ENCODE measurements at regions not wholly inside any gene's neighbourhood (a gene's known extent, or its start where the extent isn't known, plus 50 kb on each side); places are given as distances from the start of the nearest gene placed in this dataset.

DNA sequence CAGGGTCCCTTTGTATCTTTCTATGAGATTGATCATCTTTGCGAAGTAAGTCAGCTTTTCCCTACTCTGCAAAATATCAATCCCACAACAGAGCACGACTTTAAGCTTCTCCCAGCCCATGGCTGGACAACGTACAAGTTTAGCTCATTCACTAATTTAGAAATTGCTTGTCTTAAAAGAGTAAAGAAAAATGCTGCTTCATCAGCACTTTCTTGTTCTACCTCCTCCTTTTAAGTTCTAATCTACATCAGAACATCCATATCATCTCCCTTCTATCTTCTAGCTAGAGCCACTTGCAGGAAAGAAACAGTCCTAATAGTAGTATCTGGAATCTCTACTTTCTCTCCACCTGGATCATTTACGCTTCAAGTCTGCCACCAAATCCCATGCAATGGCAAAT, 441.2 kb upstream of the ESRRG start:
- no peaks in the 10 kb centered on the region for H3K27me3 ChIP-seq (ENCODE audit: control insufficient read depth, insufficient read depth, low read length)
- no peaks in the 10 kb centered on the region for H3K9me3 ChIP-seq (replicated peaks; ENCODE audit: low read length)
- H3K4me2 ChIP-seq (ENCODE audit: low read length) = no peak overlapping the region
- H3K36me3 ChIP-seq (ENCODE audit: insufficient read depth, low read length) = no peaks in the 10 kb centered on the region
- no peak overlapping the region for H3K4me3 ChIP-seq (ENCODE audit: low read length)
- no peak overlapping the region for H3K9ac ChIP-seq (ENCODE audit: low read depth, low read length)
- no peaks in the 10 kb centered on the region for H3K4me1 ChIP-seq (ENCODE audit: control insufficient read depth, insufficient read depth, low read length)

GRCh38 chr1:217153361-217153760, 430.1 kb upstream of the ESRRG start:
- no peak overlapping the region for H3K9ac ChIP-seq (ENCODE audit: low read depth, low read length)
- no peaks in the 10 kb centered on the region for H3K36me3 ChIP-seq (ENCODE audit: insufficient read depth, low read length)
- no peak overlapping the region for H3K4me3 ChIP-seq (ENCODE audit: low read length)
- peaks cover 24% of the 10 kb centered on the region for H3K4me1 ChIP-seq (ENCODE audit: control insufficient read depth, insufficient read depth, low read length)
- no peaks in the 10 kb centered on the region for H3K27me3 ChIP-seq (ENCODE audit: control insufficient read depth, insufficient read depth, low read length)
- H3K9me3 ChIP-seq (replicated peaks; ENCODE audit: low read length) = no peaks in the 10 kb centered on the region
- H3K4me2 ChIP-seq (ENCODE audit: low read length) = peak overlapping the region; percentile 45

DNA sequence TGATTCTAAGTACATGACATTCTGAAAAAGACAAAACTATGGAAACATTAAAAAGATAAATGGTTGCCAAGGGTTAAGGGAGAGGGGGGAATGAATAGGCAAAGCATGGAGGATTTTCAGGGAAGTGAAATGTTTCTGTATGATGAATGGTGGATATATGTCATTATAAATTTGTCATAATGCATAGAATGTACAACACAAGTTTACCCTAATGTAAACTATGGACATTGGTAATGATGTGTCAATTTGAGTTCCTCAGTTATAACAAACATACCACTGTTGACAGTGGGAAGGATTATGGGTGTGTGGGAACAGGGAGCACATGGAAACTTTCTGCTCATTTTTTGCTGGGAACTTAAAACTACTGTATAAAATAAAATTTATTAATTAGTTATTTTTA, 427.1 kb upstream of the ESRRG start:
- H3K4me1 ChIP-seq (ENCODE audit: control insufficient read depth, insufficient read depth, low read length) = peaks cover 24% of the 10 kb centered on the region
- no peak overlapping the region for H3K4me3 ChIP-seq (ENCODE audit: low read length)
- H3K9me3 ChIP-seq (replicated peaks; ENCODE audit: low read length) = no peaks in the 10 kb centered on the region
- no peak overlapping the region for H3K4me2 ChIP-seq (ENCODE audit: low read length)
- H3K27me3 ChIP-seq (ENCODE audit: control insufficient read depth, insufficient read depth, low read length) = no peaks in the 10 kb centered on the region
- H3K36me3 ChIP-seq (ENCODE audit: insufficient read depth, low read length) = no peaks in the 10 kb centered on the region
- H3K9ac ChIP-seq (ENCODE audit: low read depth, low read length) = no peak overlapping the region

GRCh38 chr1:217149791-217150190, 426.6 kb upstream of the ESRRG start:
- Histone ChIP-seq H3K4me3 (ENCODE audit: low read length) (no peak overlapping the region), H3K4me1 (ENCODE audit: control insufficient read depth, insufficient read depth, low read length) (peaks cover 24% of the 10 kb centered on the region), H3K9ac (ENCODE audit: low read depth, low read length) (no peak overlapping the region), H3K27me3 (ENCODE audit: control insufficient read depth, insufficient read depth, low read length) (no peaks in the 10 kb centered on the region), H3K4me2 (ENCODE audit: low read length) (no peak overlapping the region), H3K36me3 (ENCODE audit: insufficient read depth, low read length) (no peaks in the 10 kb centered on the region), H3K9me3 (replicated peaks; ENCODE audit: low read length) (no peaks in the 10 kb centered on the region)

GRCh38 chr1:217141711-217142110, 418.5 kb upstream of the ESRRG start:
- Histone ChIP-seq H3K4me1 (ENCODE audit: control insufficient read depth, insufficient read depth, low read length) (no peaks in the 10 kb centered on the region), H3K9ac (ENCODE audit: low read depth, low read length) (no peak overlapping the region), H3K9me3 (replicated peaks; ENCODE audit: low read length) (no peaks in the 10 kb centered on the region), H3K27me3 (ENCODE audit: control insufficient read depth, insufficient read depth, low read length) (no peaks in the 10 kb centered on the region), H3K4me2 (ENCODE audit: low read length) (no peak overlapping the region), H3K4me3 (ENCODE audit: low read length) (no peak overlapping the region), H3K36me3 (ENCODE audit: insufficient read depth, low read length) (no peaks in the 10 kb centered on the region)

- Histone ChIP-seq H3K27me3 (ENCODE audit: control insufficient read depth, insufficient read depth, low read length) (no peaks in the 10 kb centered on the region), H3K4me3 (ENCODE audit: low read length) (no peak overlapping the region), H3K4me1 (ENCODE audit: control insufficient read depth, insufficient read depth, low read length) (peaks cover 6% of the 10 kb centered on the region), H3K9ac (ENCODE audit: low read depth, low read length) (no peak overlapping the region), H3K4me2 (ENCODE audit: low read length) (peak overlapping the region; percentile 68), H3K36me3 (ENCODE audit: insufficient read depth, low read length) (no peaks in the 10 kb centered on the region), H3K9me3 (replicated peaks; ENCODE audit: low read length) (no peaks in the 10 kb centered on the region)
Measured at GRCh38 chr1:217140041-217140901, 417.0 kb upstream of the ESRRG start.

DNA sequence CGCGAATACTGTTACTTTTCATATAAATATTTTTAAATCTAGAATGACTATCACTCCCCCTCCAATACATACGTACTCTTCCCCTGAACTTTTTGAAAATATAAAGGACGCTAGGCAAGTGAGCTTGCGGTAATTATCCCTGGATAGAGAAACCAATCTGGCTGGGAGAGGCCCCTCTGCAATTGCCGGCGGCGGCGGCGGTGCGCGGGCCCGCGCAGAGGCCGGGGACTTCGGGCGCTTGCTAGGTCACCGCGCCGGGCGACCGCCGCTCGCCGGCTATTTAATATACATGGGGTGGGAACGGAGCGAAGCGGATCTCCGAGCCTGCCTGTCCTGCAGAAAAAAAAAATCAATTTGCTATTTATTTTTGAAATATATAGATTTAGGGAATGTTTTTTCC, 416.3 kb upstream of the ESRRG start:
- no peak overlapping the region for H3K9ac ChIP-seq (ENCODE audit: low read depth, low read length)
- H3K27me3 ChIP-seq (ENCODE audit: control insufficient read depth, insufficient read depth, low read length) = no peaks in the 10 kb centered on the region
- H3K4me1 ChIP-seq (ENCODE audit: control insufficient read depth, insufficient read depth, low read length) = peaks cover 10% of the 10 kb centered on the region
- no peaks in the 10 kb centered on the region for H3K36me3 ChIP-seq (ENCODE audit: insufficient read depth, low read length)
- peak overlapping the region; percentile 68 for H3K4me2 ChIP-seq (ENCODE audit: low read length)
- H3K9me3 ChIP-seq (replicated peaks; ENCODE audit: low read length) = no peaks in the 10 kb centered on the region
- no peak overlapping the region for H3K4me3 ChIP-seq (ENCODE audit: low read length)

- Histone ChIP-seq H3K36me3 (ENCODE audit: insufficient read depth, low read length) (no peaks in the 10 kb centered on the region), H3K9ac (ENCODE audit: low read depth, low read length) (no peak overlapping the region), H3K27me3 (ENCODE audit: control insufficient read depth, insufficient read depth, low read length) (no peaks in the 10 kb centered on the region), H3K9me3 (replicated peaks; ENCODE audit: low read length) (no peaks in the 10 kb centered on the region), H3K4me1 (ENCODE audit: control insufficient read depth, insufficient read depth, low read length) (peaks cover 15% of the 10 kb centered on the region), H3K4me2 (ENCODE audit: low read length) (peak overlapping the region; percentile 68), H3K4me3 (ENCODE audit: low read length) (no peak overlapping the region)
Measured at GRCh38 chr1:217138799-217139466, 415.7 kb upstream of the ESRRG start.

DNA sequence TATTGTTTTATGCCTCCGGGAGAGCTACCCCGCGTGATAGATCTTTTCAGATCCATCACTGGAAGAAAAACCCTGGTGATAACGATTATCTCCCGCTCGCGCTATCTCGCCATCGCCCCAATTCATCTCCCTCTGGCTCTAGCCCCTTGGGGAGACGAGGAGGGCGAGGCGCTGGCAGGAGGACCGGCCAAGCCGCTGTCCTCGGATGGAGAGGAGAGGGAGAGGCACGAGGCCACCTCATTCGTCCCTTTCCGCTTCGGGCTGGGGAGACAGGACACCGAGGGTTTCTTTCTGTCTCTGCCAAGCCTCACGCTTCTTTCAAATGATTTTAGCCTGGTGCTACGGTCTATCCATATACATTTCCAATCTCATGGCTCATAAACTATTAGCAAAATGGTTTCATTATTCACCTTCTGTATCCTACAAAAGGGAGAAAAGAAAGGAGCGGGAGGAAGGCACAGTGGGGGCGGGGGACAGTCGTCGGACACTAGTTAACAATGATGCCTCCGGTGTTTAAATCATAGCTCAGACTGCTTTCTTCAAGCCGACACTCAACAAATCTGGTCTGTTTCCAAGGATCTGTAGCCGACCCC, 415.0 kb upstream of the ESRRG start:
- H3K4me3 ChIP-seq (ENCODE audit: low read length) = no peak overlapping the region
- H3K4me2 ChIP-seq (ENCODE audit: low read length) = no peak overlapping the region
- no peak overlapping the region for H3K9ac ChIP-seq (ENCODE audit: low read depth, low read length)
- no peaks in the 10 kb centered on the region for H3K27me3 ChIP-seq (ENCODE audit: control insufficient read depth, insufficient read depth, low read length)
- no peaks in the 10 kb centered on the region for H3K36me3 ChIP-seq (ENCODE audit: insufficient read depth, low read length)
- H3K4me1 ChIP-seq (ENCODE audit: control insufficient read depth, insufficient read depth, low read length) = peaks cover 15% of the 10 kb centered on the region
- H3K9me3 ChIP-seq (replicated peaks; ENCODE audit: low read length) = no peaks in the 10 kb centered on the region

DNA sequence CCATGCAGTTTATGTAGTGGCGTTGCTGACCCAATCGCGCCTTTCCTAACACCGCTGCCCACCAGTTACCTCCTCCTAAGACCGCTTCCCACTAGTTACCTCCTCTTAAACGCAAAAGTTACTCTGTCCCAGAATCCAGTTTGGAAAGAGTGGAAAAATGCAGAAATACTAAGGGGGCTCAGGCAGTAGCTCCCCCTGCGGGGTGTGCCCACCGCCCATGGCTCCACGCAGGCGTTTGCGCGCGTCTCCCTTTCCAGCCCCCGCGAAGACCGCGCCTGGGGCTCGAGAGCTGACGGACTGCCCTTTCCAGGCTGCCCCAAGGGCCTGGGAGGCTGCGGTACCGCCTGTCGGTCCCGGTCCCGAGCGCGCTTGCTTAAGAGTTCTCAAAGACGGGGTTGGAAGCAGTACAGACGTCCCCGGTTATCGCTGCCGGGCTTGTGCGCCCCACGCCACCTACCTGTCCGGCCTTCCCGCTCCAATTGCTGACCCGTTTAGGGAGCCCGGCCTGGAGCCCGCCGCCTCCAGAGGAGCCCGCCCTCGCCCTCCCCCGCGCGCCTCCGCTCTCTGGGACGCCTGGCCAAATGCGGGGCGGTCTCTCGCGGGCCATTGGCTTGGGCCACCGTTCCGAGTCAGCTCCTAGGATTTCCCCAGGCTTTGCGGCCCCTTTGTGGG, 414.1 kb upstream of the ESRRG start:
- Histone ChIP-seq H3K4me3 (ENCODE audit: low read length) (no peak overlapping the region), H3K9me3 (replicated peaks; ENCODE audit: low read length) (no peaks in the 10 kb centered on the region), H3K4me2 (ENCODE audit: low read length) (no peak overlapping the region), H3K27me3 (ENCODE audit: control insufficient read depth, insufficient read depth, low read length) (no peaks in the 10 kb centered on the region), H3K4me1 (ENCODE audit: control insufficient read depth, insufficient read depth, low read length) (peaks cover 15% of the 10 kb centered on the region), H3K9ac (ENCODE audit: low read depth, low read length) (no peak overlapping the region), H3K36me3 (ENCODE audit: insufficient read depth, low read length) (no peaks in the 10 kb centered on the region)

DNA sequence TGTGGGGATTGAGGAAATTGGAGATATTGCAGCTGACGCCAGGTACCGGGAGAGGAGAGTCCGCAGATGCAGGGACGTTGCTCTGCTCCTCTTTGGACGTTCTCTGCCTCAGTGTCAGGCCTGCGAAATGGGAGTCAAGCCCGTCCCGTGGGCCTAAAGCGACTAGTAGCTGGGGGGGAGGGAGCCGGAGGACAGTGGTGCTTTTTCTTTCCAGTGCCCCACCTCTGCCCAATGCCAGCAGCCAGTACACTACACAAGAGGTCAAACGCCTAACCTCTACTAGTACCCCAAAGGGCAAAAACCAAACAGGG, 413.6 kb upstream of the ESRRG start:
- H3K9ac ChIP-seq (ENCODE audit: low read depth, low read length) = no peak overlapping the region
- no peak overlapping the region for H3K4me3 ChIP-seq (ENCODE audit: low read length)
- H3K9me3 ChIP-seq (replicated peaks; ENCODE audit: low read length) = no peaks in the 10 kb centered on the region
- peaks cover 15% of the 10 kb centered on the region for H3K4me1 ChIP-seq (ENCODE audit: control insufficient read depth, insufficient read depth, low read length)
- no peak overlapping the region for H3K4me2 ChIP-seq (ENCODE audit: low read length)
- no peaks in the 10 kb centered on the region for H3K27me3 ChIP-seq (ENCODE audit: control insufficient read depth, insufficient read depth, low read length)
- H3K36me3 ChIP-seq (ENCODE audit: insufficient read depth, low read length) = no peaks in the 10 kb centered on the region

Data from skeletal muscle satellite cell (primary cell).